Pancreas (tissue), 10 donors: ENCODE measurements at regions not wholly inside any gene's neighbourhood (a gene's known extent, or its start where the extent isn't known, plus 50 kb on each side); places are given as distances from the start of the nearest gene placed in this dataset.
"Not testable (repeated sequence)": the region's sequence is repeated elsewhere in the genome, so short reads cannot be mapped to it uniquely, and the experiment has no call there.

Source experiments
- ATAC-seq, 4 donors: fragments of 200-7000 bp; cut with Tn5 transposase; one replicate each; pipeline versions ENCODE4 v1.8.0 to v1.9.1; 2020; ENCODE audit warnings: mild to moderate bottlenecking in 4 of 4, moderate library complexity in 4 of 4
- DNase-seq, 6 donors: peaks; one replicate each; pipeline ENCODE4 v3.0.0-alpha.2; 2020
- FAIRE-seq: peaks from 2 replicates; lab custom pipeline; 2012; peaks lifted over from hg19 to GRCh38; lab: Jason Lieb, UNC
- H3K27ac ChIP-seq, 4 donors: fragments of 200-600 bp; sonication (generic); 1 replicate in 3 of 4; 2 replicates in 1 of 4; pipeline versions ENCODE4 v1.5.0 to v1.8.0; 2020
- H3K27me3 ChIP-seq, 4 donors: fragments of 200-600 bp; one replicate each; pipeline ENCODE4 v1.8.0; 2021
- H3K36me3 ChIP-seq, 3 donors: fragments of 200-600 bp; sonication (generic) in 1 of 3; one replicate each; pipeline versions ENCODE4 v1.5.0 to v1.8.0; 2020 to 2021
- H3K4me1 ChIP-seq, 3 donors: fragments of 200-600 bp; one replicate each; pipeline ENCODE4 v1.8.0; 2021
- H3K4me3 ChIP-seq, 4 donors: fragments of 200-600 bp; sonication (generic) in 2 of 4; one replicate each; pipeline versions ENCODE4 v1.5.0 to v1.8.0; 2020 to 2021
- H3K9me3 ChIP-seq, 4 donors: fragments of 200-600 bp; one replicate each; pipeline ENCODE4 v1.8.0; 2021
- WGBS, 2 donors: extraction: QIAGEN DNeasy Blood & Tissue Kit; methylation state at CpG; one replicate each; pipeline ENCODE4 v1.1.7; 2013; 5-methylcytosine and 5-hydroxymethylcytosine counted together
- intact Hi-C, 3 donors: fragments of 100-400 bp; cut with DNase I; formaldehyde crosslinking; loops; one replicate each; pipeline versions ENCODE4 v1.11.1 to v1.14.2; 2022
- TF ChIP-seq, protein P1 (sequence below), 4 donors: fragments of 200-600 bp; sonication (generic) in 3 of 4; IDR thresholded peaks; one replicate each; pipeline versions ENCODE4 v1.5.0 to v1.8.0; 2021; ENCODE audit warnings: antibody characterized with exemption in 4 of 4
- donor health status: healthy with polysubstance abuse.
- donor health status: DM: no; HTN: no; CAD: no; lungs with moderate emphysema.
- donor health status: DM: no; HTN: no; CAD: no.
- donor health status: control.
- donor health status: control.
- donor health status: Bipolar disorder and iron deficiency.
- donor health status: DM: yes; HTN: yes; CAD: no.
- donor health status: DM: no; HTN: no; CAD: no.
- donor health status: DM: no; HTN: no; CAD: no.
- donor health status: DM: yes; HTN: yes; CAD: no.

DNA sequence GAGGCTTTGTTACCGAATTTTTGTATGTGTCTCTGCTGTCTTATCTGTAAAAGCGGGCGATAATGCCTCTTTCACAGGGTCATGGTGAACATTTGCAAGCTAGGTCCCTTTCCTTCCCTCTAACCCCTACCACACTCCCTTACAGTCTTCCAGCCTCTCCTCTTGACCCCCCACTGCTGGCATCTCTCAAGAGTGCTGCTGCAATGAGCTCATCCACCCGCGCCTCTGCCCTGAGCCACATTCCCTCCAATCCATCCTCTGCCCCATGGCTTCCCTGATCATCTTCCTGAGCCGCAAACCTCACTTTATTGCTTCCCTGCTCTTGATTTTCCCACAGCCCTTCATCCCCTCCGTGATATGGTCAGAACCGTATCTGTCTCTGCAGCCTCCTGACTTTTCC is 343.6 kb downstream of the BCL11B start:
- intact Hi-C loops: no loop called here
- TF ChIP-seq, protein P1, sequence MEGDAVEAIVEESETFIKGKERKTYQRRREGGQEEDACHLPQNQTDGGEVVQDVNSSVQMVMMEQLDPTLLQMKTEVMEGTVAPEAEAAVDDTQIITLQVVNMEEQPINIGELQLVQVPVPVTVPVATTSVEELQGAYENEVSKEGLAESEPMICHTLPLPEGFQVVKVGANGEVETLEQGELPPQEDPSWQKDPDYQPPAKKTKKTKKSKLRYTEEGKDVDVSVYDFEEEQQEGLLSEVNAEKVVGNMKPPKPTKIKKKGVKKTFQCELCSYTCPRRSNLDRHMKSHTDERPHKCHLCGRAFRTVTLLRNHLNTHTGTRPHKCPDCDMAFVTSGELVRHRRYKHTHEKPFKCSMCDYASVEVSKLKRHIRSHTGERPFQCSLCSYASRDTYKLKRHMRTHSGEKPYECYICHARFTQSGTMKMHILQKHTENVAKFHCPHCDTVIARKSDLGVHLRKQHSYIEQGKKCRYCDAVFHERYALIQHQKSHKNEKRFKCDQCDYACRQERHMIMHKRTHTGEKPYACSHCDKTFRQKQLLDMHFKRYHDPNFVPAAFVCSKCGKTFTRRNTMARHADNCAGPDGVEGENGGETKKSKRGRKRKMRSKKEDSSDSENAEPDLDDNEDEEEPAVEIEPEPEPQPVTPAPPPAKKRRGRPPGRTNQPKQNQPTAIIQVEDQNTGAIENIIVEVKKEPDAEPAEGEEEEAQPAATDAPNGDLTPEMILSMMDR (IDR thresholded peaks at IDR 0.05): no peak
- ATAC-seq (no peak), DNase-seq (no peak), FAIRE-seq (no peak)
- Histone ChIP-seq H3K36me3 (no peaks in the 10 kb centered on the region), H3K4me3 (no peak overlapping the region), H3K9me3 (no peaks in the 10 kb centered on the region), H3K27me3 (no peaks in the 10 kb centered on the region), H3K27ac (no peak overlapping the region), H3K4me1 (no peaks in the 10 kb centered on the region)
- 73 to 78% methylated on average over 8 of the region's 8 CpGs for WGBS, 2 donors

DNA sequence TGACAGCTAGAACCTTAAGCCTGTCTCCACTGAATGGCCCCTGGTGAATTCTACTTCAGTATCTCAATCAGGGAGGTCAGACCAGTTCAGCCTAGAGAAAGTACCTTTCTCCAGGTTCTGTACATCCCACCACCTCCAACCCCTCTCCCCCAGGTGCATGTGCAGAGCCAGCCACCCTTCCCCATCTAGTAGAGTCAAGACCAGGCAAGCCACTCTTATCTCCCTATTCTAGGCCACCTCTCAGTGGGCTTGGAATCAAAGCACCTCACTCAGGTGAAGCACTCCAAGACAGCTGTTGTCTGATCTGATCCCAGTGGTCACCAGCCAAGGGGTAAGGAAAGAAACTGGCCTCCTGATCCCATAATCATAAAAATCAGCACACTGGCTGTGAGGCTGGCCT is 340.9 kb downstream of the BCL11B start:
- intact Hi-C loops: no loop called here
- H3K9me3 ChIP-seq: no peaks in the 10 kb centered on the region
- DNase-seq: no peak
- H3K36me3 ChIP-seq: no peaks in the 10 kb centered on the region
- no peaks in the 10 kb centered on the region for H3K27me3 ChIP-seq
- H3K4me1 ChIP-seq: no peaks in the 10 kb centered on the region
- TF ChIP-seq, protein P1 (IDR thresholded peaks at IDR 0.05): no peak
- FAIRE-seq: no peak
- H3K27ac ChIP-seq: no peak overlapping the region
- ATAC-seq: no peak
- no peak overlapping the region for H3K4me3 ChIP-seq

DNA sequence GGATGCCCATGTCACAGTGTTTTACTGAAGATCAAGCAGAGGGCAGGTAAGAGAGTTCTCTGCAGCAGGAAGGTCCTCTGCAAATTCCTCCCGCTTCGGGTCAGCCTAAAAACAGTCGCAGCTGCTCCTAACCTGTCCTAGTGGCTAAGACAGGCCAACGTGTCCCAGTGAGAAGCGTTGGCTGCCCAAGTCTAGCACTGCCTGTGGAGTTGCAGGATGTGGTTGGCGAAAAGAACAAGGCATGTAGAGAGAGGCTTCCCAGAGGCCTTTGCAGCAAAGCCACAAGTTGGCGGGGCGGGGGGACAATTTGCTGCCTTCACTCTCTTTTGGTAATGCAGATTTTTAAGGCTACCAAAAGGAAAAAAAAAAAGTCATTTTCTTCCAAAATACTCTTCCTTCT is 340.1 kb downstream of the BCL11B start:
- no peak overlapping the region for H3K27ac ChIP-seq
- ATAC-seq: no peak
- H3K9me3 ChIP-seq: no peaks in the 10 kb centered on the region
- intact Hi-C loops: no loop called here
- WGBS, 2 donors: 77 to 89% methylated on average over 8 of the region's 8 CpGs
- no peaks in the 10 kb centered on the region for H3K27me3 ChIP-seq
- TF ChIP-seq, protein P1 (IDR thresholded peaks at IDR 0.05): no peak
- no peak overlapping the region for H3K4me3 ChIP-seq
- H3K4me1 ChIP-seq: no peaks in the 10 kb centered on the region
- no peak for DNase-seq
- FAIRE-seq: no peak
- no peaks in the 10 kb centered on the region for H3K36me3 ChIP-seq

DNA sequence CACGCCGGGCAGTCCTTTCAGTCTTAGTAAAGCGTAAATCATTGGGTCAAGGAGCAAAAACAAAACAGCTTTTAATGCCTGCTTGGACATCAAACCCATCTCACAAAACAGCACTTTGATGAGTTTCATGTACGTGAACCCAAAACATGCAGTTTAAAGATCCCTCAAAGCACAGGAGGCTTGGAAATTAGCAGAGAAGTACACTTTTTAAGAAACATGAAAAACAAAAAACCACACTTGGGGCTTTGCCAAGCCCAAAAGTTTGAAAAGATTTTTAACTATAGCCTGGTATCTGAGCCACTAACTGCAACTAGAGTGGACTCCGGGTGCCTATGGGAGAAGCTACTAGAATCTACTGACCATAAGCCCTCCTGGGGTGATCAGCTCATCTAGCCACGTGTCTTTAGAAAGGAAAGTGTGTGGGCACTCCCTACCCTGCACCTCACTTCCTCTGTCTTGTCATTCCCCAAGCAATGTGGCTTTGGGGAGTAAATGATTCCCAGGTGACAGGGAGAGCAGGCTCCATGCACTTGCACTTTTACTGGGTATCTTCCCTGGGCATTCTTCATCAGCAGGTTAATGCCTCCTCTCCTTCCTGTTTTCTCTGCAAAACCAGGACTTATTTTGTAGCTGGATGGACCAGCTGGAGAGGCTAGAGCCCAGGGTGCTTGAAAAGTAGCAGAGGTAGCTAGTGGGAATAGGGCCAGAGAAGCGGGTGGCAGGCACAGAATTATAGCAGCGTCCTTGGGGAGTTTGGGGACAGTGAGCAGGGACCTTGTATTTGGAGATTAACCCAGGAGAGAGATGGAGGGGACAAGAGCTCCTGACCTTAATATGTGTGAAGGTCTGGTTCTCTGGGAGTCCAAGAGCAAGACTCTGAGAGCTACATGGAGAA is 339.3 kb downstream of the BCL11B start:
- Histone ChIP-seq H3K9me3 (no peaks in the 10 kb centered on the region), H3K4me1 (no peaks in the 10 kb centered on the region), H3K27me3 (no peaks in the 10 kb centered on the region), H3K36me3 (no peaks in the 10 kb centered on the region), H3K27ac (no peak overlapping the region), H3K4me3 (no peak overlapping the region)
- 75 to 79% methylated on average over 8 of the region's 8 CpGs for WGBS, 2 donors
- TF ChIP-seq, protein P1 (IDR thresholded peaks at IDR 0.05): no peak
- FAIRE-seq (no peak), DNase-seq (no peak), ATAC-seq (no peak)
- intact Hi-C loops: no loop called here

DNA sequence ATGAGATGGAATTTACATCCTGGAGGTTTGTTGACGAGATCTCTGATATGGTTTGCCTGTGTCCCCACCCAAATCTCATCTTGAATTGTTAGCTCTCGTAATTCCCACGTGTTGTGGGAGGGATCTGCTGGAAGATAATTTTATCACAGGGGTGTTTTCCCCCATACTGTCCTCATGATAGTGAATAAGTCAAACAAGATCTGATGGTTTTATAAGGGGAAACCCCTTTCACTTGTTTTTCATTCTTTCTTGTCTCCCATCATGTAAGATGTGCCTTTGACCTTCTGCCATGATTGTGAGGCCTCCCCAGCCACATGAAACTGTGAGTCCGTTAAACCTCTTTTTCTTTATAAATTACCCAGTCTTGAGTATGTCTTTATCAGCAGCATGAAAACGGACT is 337.4 kb downstream of the BCL11B start:
- FAIRE-seq, H3K9me3 ChIP-seq, intact Hi-C loops, H3K27me3 ChIP-seq, H3K4me3 ChIP-seq, ATAC-seq, H3K36me3 ChIP-seq, H3K27ac ChIP-seq, H3K4me1 ChIP-seq, DNase-seq: not testable (repeated sequence)
- 65 to 79% methylated on average over 5 of the region's 5 CpGs for WGBS, 2 donors
